Activated naive CD8-positive, alpha-beta T cell treated with anti-CD3 and anti-CD28 coated beads, Interleukin-2, amount 10 ng/mL, durations not matched to agents 7 days and 5 days (primary cell): ENCODE measurements at regions not wholly inside any gene's neighbourhood (a gene's known extent, or its start where the extent isn't known, plus 50 kb on each side); places are given as distances from the start of the nearest gene placed in this dataset.
"Not testable (repeated sequence)": the region's sequence is repeated elsewhere in the genome, so short reads cannot be mapped to it uniquely, and the experiment has no call there.

ENCODE experiments used
- ATAC-seq: fragments of 150-1000 bp; cut with Tn5 transposase; one replicate; pipeline ENCODE4 v1.10.0; 2021; ENCODE audit warnings: low read depth, moderate library complexity
- POLR2A ChIA-PET: fragments of 350-600 bp; sonication (Branson Sonifier 250); formaldehyde crosslinking; loops from one replicate; lab custom pipeline; 2021; ENCODE audit warnings: antibody characterized with exemption; lab: Charles Lee
- DNase-seq: peaks from one replicate; pipeline ENCODE4 v3.0.0; 2021
- H3K27ac Mint-ChIP-seq: one replicate; pipeline ENCODE4 v1.8.0; 2022; ENCODE audit warnings: mild to moderate bottlenecking, mixed read lengths
- H3K27me3 Mint-ChIP-seq: one replicate; pipeline ENCODE4 v1.8.0; 2022; ENCODE audit warnings: mild to moderate bottlenecking, moderate library complexity, mixed read lengths
- H3K36me3 Mint-ChIP-seq: one replicate; pipeline ENCODE4 v1.8.0; 2021; ENCODE audit warnings: mild to moderate bottlenecking, mixed read lengths
- H3K4me1 Mint-ChIP-seq: one replicate; pipeline ENCODE4 v1.8.0; 2021; ENCODE audit warnings: mixed read lengths
- H3K4me3 Mint-ChIP-seq: one replicate; pipeline ENCODE4 v1.8.0; 2022; ENCODE audit warnings: mild to moderate bottlenecking, moderate library complexity, mixed read lengths
- H3K9me3 Mint-ChIP-seq: one replicate; pipeline ENCODE4 v1.8.0; 2021; ENCODE audit warnings: mixed read lengths

DNA sequence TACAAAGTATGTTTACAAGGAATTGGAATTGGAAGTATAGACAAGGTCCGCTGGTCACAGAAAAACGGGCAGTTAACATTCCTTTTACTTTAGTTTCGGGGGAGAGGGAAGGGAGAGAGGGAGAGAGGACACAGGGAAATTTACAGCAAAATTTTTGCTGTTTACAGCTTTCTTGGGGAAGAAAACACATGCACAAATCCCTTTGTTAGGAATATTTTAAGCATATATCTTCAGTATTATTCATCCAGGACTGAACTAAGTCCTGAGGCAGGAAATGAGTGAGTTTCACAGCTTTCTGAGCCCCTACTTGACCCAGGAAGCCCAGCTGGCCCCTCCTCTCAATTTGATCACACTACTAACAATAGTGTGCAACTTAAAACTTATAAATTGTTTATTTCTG is 113.4 kb upstream of the VANGL1 start:
- H3K9me3 Mint-ChIP-seq, DNase-seq, ATAC-seq, H3K27ac Mint-ChIP-seq, H3K4me1 Mint-ChIP-seq, H3K4me3 Mint-ChIP-seq, H3K36me3 Mint-ChIP-seq, H3K27me3 Mint-ChIP-seq, POLR2A ChIA-PET: not testable (repeated sequence)

DNA sequence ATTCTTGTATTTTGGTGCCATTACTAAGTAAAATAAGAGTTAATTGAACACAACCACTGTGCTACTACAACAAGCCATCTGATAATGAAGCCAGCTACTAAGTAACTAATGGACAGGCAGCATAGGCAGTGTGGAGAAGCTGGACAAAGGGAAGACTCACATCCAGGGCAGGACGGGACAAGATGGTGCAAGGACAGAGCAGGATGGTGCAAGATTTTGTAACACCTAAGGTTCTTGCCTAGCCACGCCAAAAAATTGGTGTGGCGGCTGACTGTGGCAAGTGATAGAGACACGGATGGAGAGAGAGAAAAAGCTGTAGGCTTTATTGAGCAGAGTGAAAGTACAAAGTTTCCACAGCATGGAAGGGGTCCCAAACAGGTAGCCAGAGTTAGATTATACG is 114.0 kb upstream of the VANGL1 start:
- Mint-ChIP-seq H3K9me3 (no peaks in the 10 kb centered on the region), H3K4me1 (no peaks in the 10 kb centered on the region), H3K27ac (no peak overlapping the region), H3K36me3 (no peaks in the 10 kb centered on the region), H3K4me3 (no peak overlapping the region), H3K27me3 (no peaks in the 10 kb centered on the region)
- ATAC-seq (no peak), DNase-seq (no peak)
- POLR2A ChIA-PET: no interaction called here

DNA sequence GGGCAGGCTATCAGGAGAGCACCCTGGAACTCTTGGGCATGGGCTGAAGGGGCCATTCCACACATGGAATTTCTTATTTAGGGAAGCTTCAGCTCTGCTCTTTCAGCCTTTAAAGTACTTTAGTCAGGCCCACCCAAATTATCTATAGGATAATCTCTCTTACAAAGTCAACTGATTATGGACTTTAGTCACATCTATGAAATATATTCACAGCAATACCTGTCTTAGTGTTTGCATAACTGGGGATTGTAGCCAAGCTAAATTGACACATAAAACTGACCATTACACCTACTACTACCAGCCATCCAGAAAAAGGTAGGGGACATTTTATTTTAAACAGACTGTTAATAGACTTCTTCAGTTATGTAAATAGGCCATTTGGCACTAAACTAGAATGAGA is 114.9 kb upstream of the VANGL1 start:
- no peak for DNase-seq
- ATAC-seq: no peak
- no peaks in the 10 kb centered on the region for H3K27me3 Mint-ChIP-seq
- POLR2A ChIA-PET: no interaction called here
- no peak overlapping the region for H3K27ac Mint-ChIP-seq
- no peaks in the 10 kb centered on the region for H3K36me3 Mint-ChIP-seq
- H3K4me1 Mint-ChIP-seq: no peaks in the 10 kb centered on the region
- no peaks in the 10 kb centered on the region for H3K9me3 Mint-ChIP-seq
- H3K4me3 Mint-ChIP-seq: no peak overlapping the region

DNA sequence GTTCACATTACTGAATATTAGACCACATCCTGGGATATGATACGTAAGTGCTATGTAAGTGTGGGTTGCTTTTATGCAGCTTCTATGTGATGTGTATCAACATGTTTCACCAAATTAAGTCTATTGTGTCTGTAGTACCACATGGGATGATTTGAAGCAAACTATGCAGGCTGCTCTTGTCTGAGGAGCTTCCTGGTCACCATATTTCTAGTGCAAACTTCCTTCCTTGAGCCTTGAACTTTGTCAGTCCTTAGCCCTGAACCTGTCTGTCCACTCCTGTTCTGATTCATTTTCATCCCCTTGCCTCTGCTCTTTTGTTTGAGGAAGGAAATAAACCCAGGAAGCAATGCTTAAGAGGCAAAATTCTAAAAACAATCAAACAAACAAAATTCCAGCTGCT is 117.5 kb upstream of the VANGL1 start:
- Mint-ChIP-seq H3K4me1 (no peaks in the 10 kb centered on the region), H3K9me3 (no peaks in the 10 kb centered on the region), H3K4me3 (no peak overlapping the region), H3K36me3 (no peaks in the 10 kb centered on the region), H3K27ac (no peak overlapping the region), H3K27me3 (no peaks in the 10 kb centered on the region)
- DNase-seq: no peak
- POLR2A ChIA-PET: no interaction called here
- ATAC-seq: no peak

DNA sequence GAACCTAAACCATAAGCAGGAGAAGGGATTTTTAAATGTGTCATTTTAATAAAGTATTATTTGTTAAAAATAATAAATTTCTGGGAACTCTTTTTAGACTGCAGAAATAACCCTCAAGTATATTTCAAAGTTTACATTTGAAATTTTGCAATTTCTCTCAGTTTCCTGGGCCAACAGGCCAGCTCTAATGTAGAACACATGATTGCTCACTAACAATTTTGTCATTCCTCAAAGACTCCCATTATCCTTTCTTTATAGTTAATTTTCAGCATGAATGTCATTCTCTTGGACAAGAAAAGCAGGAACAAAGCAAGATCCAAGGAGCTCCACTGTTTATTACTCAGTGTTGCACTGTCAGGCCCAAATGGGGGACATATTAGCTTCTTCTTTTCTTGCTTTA is 119.4 kb upstream of the VANGL1 start:
- Mint-ChIP-seq H3K9me3 (no peaks in the 10 kb centered on the region), H3K27ac (no peak overlapping the region), H3K27me3 (peaks cover 2% of the 10 kb centered on the region), H3K4me3 (no peak overlapping the region), H3K36me3 (no peaks in the 10 kb centered on the region), H3K4me1 (no peaks in the 10 kb centered on the region)
- POLR2A ChIA-PET: no interaction called here
- DNase-seq (no peak), ATAC-seq (no peak)

DNA sequence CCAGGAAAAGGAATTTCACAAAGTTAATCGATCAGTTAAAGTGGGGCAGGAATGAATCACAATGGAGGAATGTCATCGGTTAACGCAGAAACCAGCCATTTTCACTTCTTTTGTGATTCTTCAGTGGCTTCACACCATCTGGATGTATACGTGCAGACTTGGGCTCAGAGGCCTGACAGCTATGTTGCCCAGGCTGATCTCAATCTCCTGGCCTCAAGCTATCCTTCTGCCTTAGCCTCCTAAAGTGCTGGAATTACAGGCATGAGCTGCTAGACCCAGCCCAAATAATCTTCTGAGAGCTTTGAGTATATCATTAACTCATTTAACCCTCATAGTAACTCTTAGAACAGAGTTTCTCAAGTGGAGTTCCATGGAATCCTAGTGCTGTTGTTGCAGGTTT is 126.5 kb upstream of the VANGL1 start:
- Mint-ChIP-seq H3K9me3 (no peaks in the 10 kb centered on the region), H3K27me3 (peaks cover 5% of the 10 kb centered on the region), H3K27ac (no peak overlapping the region), H3K4me3 (no peak overlapping the region), H3K36me3 (no peaks in the 10 kb centered on the region), H3K4me1 (no peaks in the 10 kb centered on the region)
- ATAC-seq (no peak), DNase-seq (no peak)
- POLR2A ChIA-PET: no interaction called here

DNA sequence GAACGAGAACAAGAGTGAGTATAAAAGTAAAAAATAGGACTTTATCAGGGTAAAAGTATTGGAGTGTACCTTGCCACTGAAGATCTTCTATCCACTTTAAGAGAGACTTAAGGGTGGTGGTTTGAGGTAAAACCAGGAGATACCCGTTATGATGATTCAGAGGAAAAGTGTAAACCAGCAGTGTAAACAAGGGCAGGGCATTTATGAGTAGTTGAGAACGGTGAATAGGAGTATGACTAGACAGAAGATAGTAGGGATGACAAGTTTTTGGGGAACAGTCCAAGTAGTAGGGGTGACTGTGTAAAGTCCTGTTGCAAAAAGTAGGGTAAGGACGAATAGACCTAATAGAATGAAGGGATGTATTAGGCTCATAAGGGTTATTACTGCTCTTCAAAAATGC is 131.5 kb upstream of the VANGL1 start:
- H3K4me1 Mint-ChIP-seq, H3K36me3 Mint-ChIP-seq, POLR2A ChIA-PET, H3K4me3 Mint-ChIP-seq, DNase-seq, H3K9me3 Mint-ChIP-seq, H3K27ac Mint-ChIP-seq, H3K27me3 Mint-ChIP-seq, ATAC-seq: not testable (repeated sequence)

DNA sequence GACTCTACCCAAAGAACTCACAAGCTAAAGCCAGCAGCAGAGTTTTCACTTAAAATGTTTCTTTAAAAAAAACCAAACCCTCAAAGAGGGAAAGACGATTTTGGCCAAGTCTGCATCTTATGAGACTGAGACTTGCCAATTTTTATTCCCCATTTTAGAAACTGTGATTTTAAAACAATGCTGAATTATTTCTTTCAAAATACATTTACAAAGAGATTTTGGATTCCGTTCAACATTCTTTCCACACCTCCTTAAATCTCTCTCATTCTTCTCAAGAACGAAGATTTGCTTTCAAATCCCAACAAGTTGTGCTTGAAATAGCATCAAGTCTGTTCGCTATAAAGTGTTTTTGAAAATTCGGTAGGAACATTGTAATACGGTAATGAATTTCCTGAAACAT is 133.9 kb upstream of the VANGL1 start:
- H3K27ac Mint-ChIP-seq: no peak overlapping the region
- no peaks in the 10 kb centered on the region for H3K36me3 Mint-ChIP-seq
- DNase-seq (no peak), ATAC-seq (no peak)
- no peak overlapping the region for H3K4me3 Mint-ChIP-seq
- no peaks in the 10 kb centered on the region for H3K4me1 Mint-ChIP-seq
- peaks cover 8% of the 10 kb centered on the region for H3K27me3 Mint-ChIP-seq
- no peaks in the 10 kb centered on the region for H3K9me3 Mint-ChIP-seq
- POLR2A ChIA-PET: no interaction called here

DNA sequence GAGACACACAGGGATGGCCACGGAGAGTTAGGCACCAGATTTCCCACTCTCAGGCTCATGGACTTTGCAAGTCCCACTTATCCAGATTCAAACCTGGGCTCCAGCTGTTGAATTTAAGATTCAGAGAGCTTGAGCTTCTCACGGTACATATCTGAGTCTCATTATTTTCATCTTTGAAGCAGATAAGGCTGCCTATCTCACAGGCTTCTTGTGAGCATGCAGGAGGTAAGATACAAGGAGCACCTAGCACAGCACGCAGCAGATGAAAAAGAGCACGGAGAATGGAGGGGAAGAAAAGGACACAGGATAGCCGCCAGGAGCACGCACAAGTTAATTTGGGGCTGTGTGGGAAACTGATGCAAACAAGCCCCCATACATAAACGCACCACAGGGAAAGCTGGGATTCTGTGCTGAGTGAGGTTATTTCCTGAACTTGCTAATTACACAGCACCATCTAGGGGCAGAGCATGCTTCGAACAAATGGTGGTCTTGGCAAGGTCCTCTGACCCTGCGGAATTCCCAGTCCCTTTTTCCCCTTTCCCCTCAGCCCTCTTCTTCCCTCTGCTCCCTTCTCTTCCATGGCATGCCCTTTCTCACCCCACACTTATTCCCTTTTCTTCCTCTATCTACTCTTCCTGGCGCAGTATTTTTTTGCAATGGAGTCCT is 134.7 kb upstream of the VANGL1 start:
- Mint-ChIP-seq H3K9me3 (no peaks in the 10 kb centered on the region), H3K27ac (no peak overlapping the region), H3K4me3 (no peak overlapping the region), H3K4me1 (no peaks in the 10 kb centered on the region), H3K36me3 (no peaks in the 10 kb centered on the region), H3K27me3 (peaks cover 10% of the 10 kb centered on the region)
- DNase-seq (no peak), ATAC-seq (no peak)
- POLR2A ChIA-PET: no interaction called here

DNA sequence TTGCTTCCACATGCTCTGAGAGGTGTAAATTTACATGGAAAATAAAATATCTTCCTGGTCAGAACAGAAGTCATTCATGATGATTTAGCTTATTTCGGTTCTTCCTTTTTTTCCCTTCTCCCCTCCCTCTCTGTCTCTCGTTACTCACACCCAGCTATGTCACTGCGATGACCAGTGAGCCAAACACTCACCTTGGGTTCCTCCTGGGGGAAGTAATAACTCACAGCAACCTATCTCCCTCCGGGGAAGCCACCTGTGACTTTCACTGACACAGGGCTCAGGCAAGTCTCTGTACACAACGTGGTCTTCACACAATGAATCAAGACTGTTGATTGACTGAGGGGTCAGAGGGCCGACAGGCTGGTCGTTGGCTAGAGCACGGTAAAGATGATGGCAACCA is 135.3 kb upstream of the VANGL1 start:
- no peak for DNase-seq
- no peaks in the 10 kb centered on the region for H3K36me3 Mint-ChIP-seq
- H3K27me3 Mint-ChIP-seq: peaks cover 10% of the 10 kb centered on the region
- H3K4me1 Mint-ChIP-seq: no peaks in the 10 kb centered on the region
- no peak overlapping the region for H3K4me3 Mint-ChIP-seq
- H3K9me3 Mint-ChIP-seq: no peaks in the 10 kb centered on the region
- ATAC-seq: no peak
- POLR2A ChIA-PET: no interaction called here
- H3K27ac Mint-ChIP-seq: no peak overlapping the region

DNA sequence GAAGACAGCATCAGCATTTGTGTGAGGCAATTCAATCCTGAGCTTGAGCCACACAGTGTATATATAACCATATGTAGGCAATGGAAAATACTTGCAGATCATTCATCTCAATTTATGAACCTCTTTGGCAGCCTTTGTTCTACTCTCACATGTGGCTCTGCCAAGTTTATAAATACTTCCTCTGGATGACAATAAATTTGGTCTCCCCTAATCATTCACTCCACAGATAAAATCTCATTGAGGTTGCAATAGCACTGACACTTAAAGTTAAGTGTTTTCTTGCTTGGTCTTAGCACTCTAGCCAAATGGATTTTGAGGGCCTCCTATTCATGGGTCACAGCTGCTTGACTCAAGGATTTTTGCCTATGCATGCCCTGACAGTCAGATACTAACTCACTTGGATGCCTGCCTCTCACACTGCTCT is 136.6 kb upstream of the VANGL1 start:
- DNase-seq (no peak), ATAC-seq (no peak)
- no peaks in the 10 kb centered on the region for H3K9me3 Mint-ChIP-seq
- POLR2A ChIA-PET: no interaction called here
- H3K27ac Mint-ChIP-seq: no peak overlapping the region
- no peak overlapping the region for H3K4me3 Mint-ChIP-seq
- no peaks in the 10 kb centered on the region for H3K36me3 Mint-ChIP-seq
- peaks cover 10% of the 10 kb centered on the region for H3K27me3 Mint-ChIP-seq
- H3K4me1 Mint-ChIP-seq: no peaks in the 10 kb centered on the region

DNA sequence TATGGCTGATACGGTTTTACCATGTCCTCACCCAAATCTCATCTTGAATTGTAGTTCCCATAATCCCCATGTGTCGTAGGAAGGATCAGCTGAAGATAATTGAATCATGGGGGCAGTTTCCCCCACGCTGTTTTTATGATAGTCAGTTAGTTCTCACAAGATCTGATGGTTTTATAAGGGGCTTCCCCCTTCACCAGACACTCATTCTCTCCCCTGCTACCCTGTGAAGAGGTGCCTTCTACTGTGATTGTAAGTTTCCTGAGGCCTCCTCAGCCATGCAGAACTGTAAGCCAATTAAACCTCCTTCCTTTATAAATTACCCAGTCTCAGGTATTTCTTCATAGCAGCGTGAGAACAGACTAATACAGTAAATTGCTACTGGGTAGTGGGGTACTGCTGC is 139.6 kb upstream of the VANGL1 start:
- DNase-seq, ATAC-seq, H3K4me3 Mint-ChIP-seq, POLR2A ChIA-PET, H3K9me3 Mint-ChIP-seq, H3K36me3 Mint-ChIP-seq, H3K27ac Mint-ChIP-seq, H3K4me1 Mint-ChIP-seq: not testable (repeated sequence)
- peaks cover 10% of the 10 kb centered on the region for H3K27me3 Mint-ChIP-seq

DNA sequence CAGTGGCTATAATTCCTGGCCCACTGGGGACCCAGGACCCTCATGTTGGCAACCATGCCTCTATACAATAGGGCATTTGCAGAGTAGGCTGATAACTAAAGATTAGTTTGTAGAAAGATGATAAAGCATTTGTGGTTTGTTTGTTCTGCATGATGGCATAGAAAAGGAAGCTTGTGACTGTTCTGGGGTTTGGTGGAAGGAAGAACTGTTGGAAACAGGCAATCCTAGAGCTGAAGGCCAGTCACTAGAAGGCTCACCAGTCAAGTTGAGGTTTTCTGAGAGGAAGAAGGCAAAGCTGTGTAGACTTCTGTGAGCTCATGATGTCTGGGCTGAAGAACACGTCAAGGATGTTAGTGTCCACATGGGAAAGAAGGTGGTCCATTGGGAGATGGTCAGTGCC is 140.3 kb upstream of the VANGL1 start:
- Mint-ChIP-seq H3K27me3 (peaks cover 6% of the 10 kb centered on the region), H3K9me3 (no peaks in the 10 kb centered on the region), H3K4me3 (no peak overlapping the region), H3K36me3 (no peaks in the 10 kb centered on the region), H3K4me1 (no peaks in the 10 kb centered on the region), H3K27ac (no peak overlapping the region)
- POLR2A ChIA-PET: no interaction called here
- ATAC-seq (no peak), DNase-seq (no peak)

DNA sequence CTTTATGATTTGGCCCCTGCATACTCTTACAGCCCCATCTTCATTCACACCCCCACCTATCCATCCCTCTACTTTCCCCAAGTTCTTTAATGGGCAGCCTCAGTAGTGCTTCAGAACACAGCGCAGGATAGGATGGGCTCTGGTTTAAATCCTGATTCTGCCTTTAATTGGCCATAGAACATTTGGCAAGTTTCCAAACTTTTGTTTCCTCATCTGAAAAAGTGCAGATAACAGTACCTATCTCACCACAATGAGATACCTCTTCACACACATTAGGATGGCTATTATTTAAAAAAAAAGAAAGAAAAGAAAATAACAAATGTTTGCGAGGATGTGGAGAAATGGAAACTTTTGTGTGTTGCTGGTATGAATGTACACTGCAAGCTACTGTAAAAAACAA is 142.5 kb upstream of the VANGL1 start:
- Mint-ChIP-seq H3K27me3 (peaks cover 3% of the 10 kb centered on the region), H3K4me3 (no peak overlapping the region), H3K9me3 (no peaks in the 10 kb centered on the region), H3K36me3 (no peaks in the 10 kb centered on the region), H3K27ac (no peak overlapping the region), H3K4me1 (no peaks in the 10 kb centered on the region)
- DNase-seq: no peak
- POLR2A ChIA-PET: no interaction called here
- ATAC-seq: no peak
